NCI-H2196 treated with DMSO at 0.1 percent for 48 hours (cell line): ENCODE measurements at regions not wholly inside any gene's neighbourhood (a gene's known extent, or its start where the extent isn't known, plus 50 kb on each side); places are given as distances from the start of the nearest gene placed in this dataset.
"Not testable (repeated sequence)": the region's sequence is repeated elsewhere in the genome, so short reads cannot be mapped to it uniquely, and the experiment has no call there.

ENCODE experiments used
- DNase-seq: peaks from one replicate; lab custom pipeline; 2025; ENCODE audit not compliant: unreplicated experiment; lab: John Stamatoyannopoulos, UW

- no peak for DNase-seq
Measured at GRCh38 chr13:64510747-64511146, 2719.4 kb downstream of the PCDH9 start.

GRCh38 chr13:64506246-64506645 is 2723.9 kb downstream of the PCDH9 start:
- no peak for DNase-seq

GRCh38 chr13:64505336-64505910 is 2724.7 kb downstream of the PCDH9 start:
- DNase-seq = no peak

GRCh38 chr13:64488731-64489130 is 2741.4 kb downstream of the PCDH9 start:
- no peak for DNase-seq

- no peak for DNase-seq
Measured at GRCh38 chr13:64482373-64482772, 2747.8 kb downstream of the PCDH9 start.

GRCh38 chr13:64480672-64481071 is 2749.5 kb downstream of the PCDH9 start:
- no peak for DNase-seq

- DNase-seq = no peak
Measured at GRCh38 chr13:64480211-64480610, 2749.9 kb downstream of the PCDH9 start.

- DNase-seq = no peak
Measured at GRCh38 chr13:64477146-64477545, 2753.0 kb downstream of the PCDH9 start.

- DNase-seq = not testable (repeated sequence)
Measured at GRCh38 chr13:64476041-64476568, 2754.0 kb downstream of the PCDH9 start.

- DNase-seq = no peak
Measured at GRCh38 chr13:64471916-64472315, 2758.2 kb downstream of the PCDH9 start.

GRCh38 chr13:64470751-64471150 is 2759.4 kb downstream of the PCDH9 start:
- DNase-seq = no peak

GRCh38 chr13:64459778-64460177 is 2770.4 kb downstream of the PCDH9 start:
- DNase-seq = no peak

- DNase-seq = no peak
Measured at GRCh38 chr13:64457976-64458375, 2772.2 kb downstream of the PCDH9 start.

- no peak for DNase-seq
Measured at GRCh38 chr13:64455124-64455523, 2775.0 kb downstream of the PCDH9 start.

GRCh38 chr13:64453831-64454230 is 2776.3 kb downstream of the PCDH9 start:
- no peak for DNase-seq

- DNase-seq = no peak
Measured at GRCh38 chr13:64446372-64446771, 2783.8 kb downstream of the PCDH9 start.

- no peak for DNase-seq
Measured at GRCh38 chr13:64441740-64442139, 2788.4 kb downstream of the PCDH9 start.

- no peak for DNase-seq
Measured at GRCh38 chr13:64438084-64438483, 2792.1 kb downstream of the PCDH9 start.

- no peak for DNase-seq
Measured at GRCh38 chr13:64429691-64430090, 2800.4 kb downstream of the PCDH9 start.

- DNase-seq = no peak
Measured at GRCh38 chr13:64428196-64428595, 2801.9 kb downstream of the PCDH9 start.

GRCh38 chr13:64423467-64423866 is 2806.7 kb downstream of the PCDH9 start:
- DNase-seq = no peak

GRCh38 chr13:64420181-64420580 is 2810.0 kb downstream of the PCDH9 start:
- no peak for DNase-seq

GRCh38 chr13:64417581-64417980 is 2812.6 kb downstream of the PCDH9 start:
- DNase-seq = no peak
